ENCODE measurements at regions not wholly inside any gene's neighbourhood (a gene's known extent, or its start where the extent isn't known, plus 50 kb on each side); places are given as distances from the start of the nearest gene placed in this dataset.

- FAIRE-seq (no peak), DNase-seq (ENCODE audit: insufficient read length, low spot score) (no peak)
- no peak for TF ChIP-seq SPI1 (IDR thresholded peaks at IDR 0.05; ENCODE audit: low read depth, low read length)
- no peak for TF ChIP-seq POU2F2 (IDR thresholded peaks at IDR 0.05; ENCODE audit: low read depth, low read length)
- TF ChIP-seq PAX5 (IDR thresholded peaks at IDR 0.05; ENCODE audit: insufficient read depth, low read length, severe bottlenecking) = no peak
- TF ChIP-seq POLR2AphosphoS5 (IDR thresholded peaks at IDR 0.05; ENCODE audit: low read depth, low read length) = no peak
- TF ChIP-seq TAF1 (IDR thresholded peaks at IDR 0.05; ENCODE audit: low read depth, low read length) = no peak
Observed at GRCh38 chr2:15753233-15753798, 161.6 kb downstream of the DDX1 start.

GRCh38 chr2:15753811-15754702 is 162.4 kb downstream of the DDX1 start:
- TF ChIP-seq POU2F2 (IDR thresholded peaks at IDR 0.05; ENCODE audit: low read depth, low read length) (no peak), SPI1 (IDR thresholded peaks at IDR 0.05; ENCODE audit: low read depth, low read length) (no peak), TAF1 (IDR thresholded peaks at IDR 0.05; ENCODE audit: low read depth, low read length) (no peak), PAX5 (IDR thresholded peaks at IDR 0.05; ENCODE audit: insufficient read depth, low read length, severe bottlenecking) (no peak), POLR2AphosphoS5 (IDR thresholded peaks at IDR 0.05; ENCODE audit: low read depth, low read length) (no peak), POLR2A (IDR thresholded peaks at IDR 0.05; ENCODE audit: low read depth, low read length) (no peak)
- FAIRE-seq (no peak), DNase-seq (ENCODE audit: insufficient read length, low spot score) (no peak)

- TF ChIP-seq POLR2A (IDR thresholded peaks at IDR 0.05; ENCODE audit: low read depth, low read length) = no peak
- no peak for TF ChIP-seq SPI1 (IDR thresholded peaks at IDR 0.05; ENCODE audit: low read depth, low read length)
- TF ChIP-seq PAX5 (IDR thresholded peaks at IDR 0.05; ENCODE audit: insufficient read depth, low read length, severe bottlenecking) = no peak
- no peak for TF ChIP-seq TAF1 (IDR thresholded peaks at IDR 0.05; ENCODE audit: low read depth, low read length)
- TF ChIP-seq POLR2AphosphoS5 (IDR thresholded peaks at IDR 0.05; ENCODE audit: low read depth, low read length) = no peak
- TF ChIP-seq POU2F2 (IDR thresholded peaks at IDR 0.05; ENCODE audit: low read depth, low read length) = no peak
- no peak for DNase-seq (ENCODE audit: insufficient read length, low spot score)
- FAIRE-seq = no peak
Observed at GRCh38 chr2:15754703-15755099, 163.0 kb downstream of the DDX1 start.

DNA sequence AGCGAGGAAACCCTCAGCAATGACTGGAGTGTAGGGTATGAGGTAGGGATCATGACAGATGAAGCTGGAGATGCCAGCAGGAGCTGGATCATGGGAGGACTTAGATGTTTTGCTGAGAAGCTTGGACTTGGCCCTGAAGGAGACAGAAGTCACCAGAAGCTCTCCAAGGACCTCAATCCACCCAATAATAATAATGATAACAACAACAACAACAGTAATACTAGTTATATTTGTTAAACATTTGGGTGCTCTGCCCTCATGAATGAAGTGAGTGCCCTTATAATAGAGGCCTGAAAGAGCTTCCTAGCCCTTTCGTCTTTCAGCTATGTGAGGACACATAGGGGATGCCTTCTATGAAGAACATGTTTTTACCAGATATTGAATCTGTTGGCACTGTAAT is 163.9 kb downstream of the DDX1 start:
- TF ChIP-seq SPI1 (IDR thresholded peaks at IDR 0.05; ENCODE audit: low read depth, low read length) = no peak
- TF ChIP-seq PAX5 (IDR thresholded peaks at IDR 0.05; ENCODE audit: insufficient read depth, low read length, severe bottlenecking) = no peak
- no peak for TF ChIP-seq POLR2A (IDR thresholded peaks at IDR 0.05; ENCODE audit: low read depth, low read length)
- TF ChIP-seq POLR2AphosphoS5 (IDR thresholded peaks at IDR 0.05; ENCODE audit: low read depth, low read length) = no peak
- no peak for TF ChIP-seq POU2F2 (IDR thresholded peaks at IDR 0.05; ENCODE audit: low read depth, low read length)
- TF ChIP-seq TAF1 (IDR thresholded peaks at IDR 0.05; ENCODE audit: low read depth, low read length) = no peak
- no peak for FAIRE-seq
- no peak for DNase-seq (ENCODE audit: insufficient read length, low spot score)

GRCh38 chr2:15756011-15756550 is 164.4 kb downstream of the DDX1 start:
- no peak for FAIRE-seq

DNA sequence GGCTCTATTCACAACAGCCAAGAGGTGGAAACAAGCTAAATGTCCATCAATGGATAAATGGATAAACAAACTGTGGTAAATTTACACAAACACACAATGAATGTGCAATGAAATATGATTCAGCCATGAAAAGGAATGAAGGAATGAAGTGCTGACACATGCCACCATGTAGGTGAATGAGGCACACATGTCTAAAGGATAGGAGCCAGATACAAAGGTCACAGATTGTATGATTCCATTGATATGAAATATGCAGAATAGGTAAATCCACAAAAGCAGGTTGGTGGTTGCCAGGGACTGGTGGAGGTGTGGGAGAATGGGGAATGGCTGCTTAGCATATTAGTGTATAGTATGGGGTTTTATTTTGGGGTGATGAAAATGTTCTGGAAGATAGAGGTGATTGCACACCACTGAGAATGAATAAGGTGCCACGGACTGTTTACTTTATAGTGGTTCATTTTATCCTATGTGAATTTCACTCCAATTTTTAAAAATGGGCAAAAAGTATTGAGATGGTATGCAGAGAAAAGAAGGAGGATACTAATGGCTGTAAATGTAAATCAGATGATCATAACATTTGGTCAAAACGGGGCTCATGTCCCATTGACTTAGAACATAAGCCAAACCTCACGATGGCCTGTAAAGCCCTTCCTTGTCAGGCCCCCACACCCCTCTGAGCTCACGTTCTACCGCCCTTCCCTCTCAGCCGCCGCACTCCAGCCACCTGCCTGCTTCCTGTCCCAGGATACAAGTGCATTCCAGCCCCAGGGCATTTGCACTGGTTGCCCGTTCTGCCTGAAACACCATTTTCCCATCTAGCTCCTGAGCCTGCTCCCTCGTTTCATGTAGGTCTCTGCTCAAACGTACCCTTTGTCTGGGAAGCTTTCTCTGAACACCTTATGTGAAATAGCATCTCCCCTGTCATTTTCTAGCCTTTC is 165.5 kb downstream of the DDX1 start:
- no peak for DNase-seq (ENCODE audit: insufficient read length, low spot score)
- no peak for FAIRE-seq
- TF ChIP-seq POLR2AphosphoS5 (IDR thresholded peaks at IDR 0.05; ENCODE audit: low read depth, low read length) = no peak
- no peak for TF ChIP-seq POLR2A (IDR thresholded peaks at IDR 0.05; ENCODE audit: low read depth, low read length)
- no peak for TF ChIP-seq SPI1 (IDR thresholded peaks at IDR 0.05; ENCODE audit: low read depth, low read length)
- TF ChIP-seq TAF1 (IDR thresholded peaks at IDR 0.05; ENCODE audit: low read depth, low read length) = no peak
- TF ChIP-seq PAX5 (IDR thresholded peaks at IDR 0.05; ENCODE audit: insufficient read depth, low read length, severe bottlenecking) = no peak
- no peak for TF ChIP-seq POU2F2 (IDR thresholded peaks at IDR 0.05; ENCODE audit: low read depth, low read length)

More at GRCh38 chr2:15756011-15756550, 164.4 kb downstream of the DDX1 start:
- DNase-seq (ENCODE audit: insufficient read length, low spot score) = no peak
- TF ChIP-seq SPI1 (IDR thresholded peaks at IDR 0.05; ENCODE audit: low read depth, low read length) (no peak), PAX5 (IDR thresholded peaks at IDR 0.05; ENCODE audit: insufficient read depth, low read length, severe bottlenecking) (no peak), TAF1 (IDR thresholded peaks at IDR 0.05; ENCODE audit: low read depth, low read length) (no peak), POLR2A (IDR thresholded peaks at IDR 0.05; ENCODE audit: low read depth, low read length) (no peak)

DNA sequence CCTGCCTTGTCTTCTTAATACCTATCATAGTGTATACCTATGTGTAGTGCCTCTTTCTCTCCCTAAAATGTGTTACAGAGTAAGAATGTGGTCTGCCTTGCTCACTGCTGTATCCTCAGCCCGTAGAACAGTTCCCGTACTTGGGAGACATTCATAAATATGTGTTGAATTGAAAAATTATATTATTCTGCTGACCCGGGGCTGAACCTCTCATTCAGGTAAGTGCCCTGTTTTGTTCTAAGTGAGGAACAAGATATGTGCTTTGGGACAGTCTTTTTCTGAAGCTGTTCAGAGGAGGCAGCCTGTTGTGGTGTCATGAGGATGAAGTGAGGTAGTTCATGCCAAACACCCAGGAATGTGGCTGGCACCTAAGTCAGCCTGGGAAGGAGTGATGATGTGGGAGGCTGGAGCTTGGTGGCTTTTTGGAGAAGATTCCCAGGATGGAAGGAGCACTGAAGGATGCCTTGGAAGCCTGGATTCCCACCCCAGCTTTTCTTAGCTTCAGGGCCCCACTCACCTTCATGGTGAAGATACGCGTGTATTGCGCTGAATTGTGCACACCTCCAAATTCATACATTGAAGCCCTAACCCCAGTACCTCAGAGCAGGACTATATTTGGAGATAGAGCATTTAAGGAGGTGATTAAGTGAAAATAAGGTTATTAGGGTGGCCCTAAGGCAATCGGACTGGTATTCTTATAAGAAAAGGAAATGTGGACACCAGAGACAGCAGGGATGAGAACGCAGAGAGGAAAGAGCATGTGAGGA is 166.3 kb downstream of the DDX1 start:
- no peak for DNase-seq (ENCODE audit: insufficient read length, low spot score)
- TF ChIP-seq PAX5 (IDR thresholded peaks at IDR 0.05; ENCODE audit: insufficient read depth, low read length, severe bottlenecking) = no peak
- TF ChIP-seq TAF1 (IDR thresholded peaks at IDR 0.05; ENCODE audit: low read depth, low read length) = no peak
- TF ChIP-seq POLR2AphosphoS5 (IDR thresholded peaks at IDR 0.05; ENCODE audit: low read depth, low read length) = no peak
- TF ChIP-seq POU2F2 (IDR thresholded peaks at IDR 0.05; ENCODE audit: low read depth, low read length) = no peak
- no peak for TF ChIP-seq SPI1 (IDR thresholded peaks at IDR 0.05; ENCODE audit: low read depth, low read length)
- TF ChIP-seq POLR2A (IDR thresholded peaks at IDR 0.05; ENCODE audit: low read depth, low read length) = no peak
- no peak for FAIRE-seq

DNA sequence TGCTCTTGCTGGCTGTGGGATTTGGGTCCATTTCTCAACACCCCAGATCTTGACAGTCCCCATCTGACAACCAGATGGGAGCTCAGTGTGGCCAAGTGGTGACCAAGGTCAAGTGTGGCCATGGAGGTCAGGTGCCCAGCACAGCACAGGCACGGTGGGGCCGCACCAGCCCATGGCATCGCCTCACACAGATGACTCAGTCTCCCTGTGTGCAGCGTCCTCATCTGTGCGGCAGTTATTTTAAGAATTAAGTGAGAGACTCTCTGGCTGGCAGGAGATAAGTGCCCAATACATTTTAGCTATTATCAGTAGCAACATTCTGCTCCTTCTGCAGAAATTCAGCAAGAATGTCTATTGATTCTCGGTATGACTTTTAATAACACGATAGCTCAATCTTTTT is 167.2 kb downstream of the DDX1 start:
- DNase-seq (ENCODE audit: insufficient read length, low spot score) (no peak), FAIRE-seq (no peak)
- no peak for TF ChIP-seq POLR2A (IDR thresholded peaks at IDR 0.05; ENCODE audit: low read depth, low read length)
- TF ChIP-seq POU2F2 (IDR thresholded peaks at IDR 0.05; ENCODE audit: low read depth, low read length) = no peak
- no peak for TF ChIP-seq TAF1 (IDR thresholded peaks at IDR 0.05; ENCODE audit: low read depth, low read length)
